Hepatocyte (in vitro differentiated cells): ENCODE measurements at regions not wholly inside any gene's neighbourhood (a gene's known extent, or its start where the extent isn't known, plus 50 kb on each side); places are given as distances from the start of the nearest gene placed in this dataset.

Experiments
- EZH2 ChIP-seq: fragments of 200-600 bp; sonication (generic); IDR thresholded peaks from 2 replicates; pipeline ENCODE4 v1.6.1; 2016; ENCODE audit warnings: antibody characterized with exemption, mild to moderate bottlenecking, borderline replicate concordance
- EZH2phosphoT487 ChIP-seq: fragments of 200-600 bp; sonication (generic); IDR thresholded peaks from one replicate; pipeline ENCODE4 v1.6.1; 2018; ENCODE audit warnings: antibody characterized with exemption, mild to moderate bottlenecking, low read depth, moderate library complexity; ENCODE audit not compliant: unreplicated experiment, severe bottlenecking
- TF ChIP-seq, protein P1 (sequence below): fragments of 200-600 bp; sonication (generic); IDR thresholded peaks from 2 replicates; pipeline ENCODE4 v1.5.1; 2016; ENCODE audit warnings: antibody characterized with exemption, mild to moderate bottlenecking; ENCODE audit not compliant: poor library complexity

DNA sequence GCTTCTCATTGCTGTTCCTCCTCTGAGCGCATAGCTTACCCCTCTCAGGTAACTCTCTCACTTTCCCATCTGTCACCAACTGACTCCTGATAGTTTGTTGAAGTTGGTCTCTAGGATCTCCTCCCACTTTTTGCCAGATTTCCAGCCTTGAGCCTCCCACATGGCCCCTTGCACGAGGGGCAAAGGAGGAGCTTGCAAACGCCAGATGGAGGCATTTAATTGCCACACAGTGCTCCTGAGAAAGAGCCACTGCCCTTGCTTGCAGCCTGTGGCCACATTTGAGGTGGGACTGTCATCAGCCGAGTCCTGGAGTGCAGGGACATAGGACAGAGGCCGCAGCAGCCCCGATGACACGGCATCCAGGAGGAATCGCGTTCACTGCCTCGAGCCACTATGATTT lies 348.7 kb downstream of the SMOC2 start:
- TF ChIP-seq EZH2, result no peak
- TF ChIP-seq EZH2phosphoT487, result no peak
- TF ChIP-seq, protein P1, sequence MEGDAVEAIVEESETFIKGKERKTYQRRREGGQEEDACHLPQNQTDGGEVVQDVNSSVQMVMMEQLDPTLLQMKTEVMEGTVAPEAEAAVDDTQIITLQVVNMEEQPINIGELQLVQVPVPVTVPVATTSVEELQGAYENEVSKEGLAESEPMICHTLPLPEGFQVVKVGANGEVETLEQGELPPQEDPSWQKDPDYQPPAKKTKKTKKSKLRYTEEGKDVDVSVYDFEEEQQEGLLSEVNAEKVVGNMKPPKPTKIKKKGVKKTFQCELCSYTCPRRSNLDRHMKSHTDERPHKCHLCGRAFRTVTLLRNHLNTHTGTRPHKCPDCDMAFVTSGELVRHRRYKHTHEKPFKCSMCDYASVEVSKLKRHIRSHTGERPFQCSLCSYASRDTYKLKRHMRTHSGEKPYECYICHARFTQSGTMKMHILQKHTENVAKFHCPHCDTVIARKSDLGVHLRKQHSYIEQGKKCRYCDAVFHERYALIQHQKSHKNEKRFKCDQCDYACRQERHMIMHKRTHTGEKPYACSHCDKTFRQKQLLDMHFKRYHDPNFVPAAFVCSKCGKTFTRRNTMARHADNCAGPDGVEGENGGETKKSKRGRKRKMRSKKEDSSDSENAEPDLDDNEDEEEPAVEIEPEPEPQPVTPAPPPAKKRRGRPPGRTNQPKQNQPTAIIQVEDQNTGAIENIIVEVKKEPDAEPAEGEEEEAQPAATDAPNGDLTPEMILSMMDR, result no peak
